H9 (cell line): ENCODE measurements at regions not wholly inside any gene's neighbourhood (a gene's known extent, or its start where the extent isn't known, plus 50 kb on each side); places are given as distances from the start of the nearest gene placed in this dataset.

Experiments used
- DNase-seq: peaks from one replicate; pipeline ENCODE4 v3.0.0-alpha.2; 2017
- H2AFZ ChIP-seq: one replicate; pipeline ENCODE4 v1.6.1; 2013; ENCODE audit warnings: mild to moderate bottlenecking, low read length, control low read depth, moderate library complexity
- H2AK5ac ChIP-seq: 2 replicates; pipeline ENCODE4 v1.6.1; 2013; ENCODE audit warnings: low read length, control low read depth, mixed read lengths; ENCODE audit not compliant: insufficient read length
- H2BK120ac ChIP-seq: one replicate; pipeline ENCODE4 v1.6.1; 2013; ENCODE audit warnings: low read depth, mild to moderate bottlenecking, low read length, control low read depth, inconsistent platforms; ENCODE audit not compliant: poor library complexity, severe bottlenecking
- H2BK12ac ChIP-seq: 2 replicates; pipeline ENCODE4 v1.6.1; 2013; ENCODE audit warnings: low read length, control low read depth, mixed read lengths, low read depth; ENCODE audit not compliant: insufficient read length
- H2BK15ac ChIP-seq: 2 replicates; pipeline ENCODE4 v1.6.1; 2013; ENCODE audit warnings: low read depth, low read length, control low read depth
- H2BK20ac ChIP-seq: one replicate; pipeline ENCODE4 v1.6.1; 2013; ENCODE audit warnings: low read depth, mild to moderate bottlenecking, low read length, control low read depth, inconsistent platforms; ENCODE audit not compliant: poor library complexity, severe bottlenecking
- H2BK5ac ChIP-seq: 2 replicates; pipeline ENCODE4 v1.6.1; 2013; ENCODE audit warnings: low read length, control low read depth, mixed read lengths; ENCODE audit not compliant: insufficient read length
- H3K14ac ChIP-seq: 2 replicates; pipeline ENCODE4 v1.6.1; 2013; ENCODE audit warnings: low read length, control low read depth; ENCODE audit not compliant: insufficient read depth
- H3K18ac ChIP-seq: 2 replicates; pipeline ENCODE4 v1.6.1; 2013; ENCODE audit warnings: low read depth, mild to moderate bottlenecking, mixed read lengths, low read length, control low read depth; ENCODE audit not compliant: insufficient read length
- H3K23ac ChIP-seq: 2 replicates; pipeline ENCODE4 v1.6.1; 2013; ENCODE audit warnings: low read length, control low read depth, mixed read lengths, low read depth; ENCODE audit not compliant: insufficient read length
- H3K23me2 ChIP-seq: 2 replicates; pipeline ENCODE4 v1.6.1; 2013; ENCODE audit warnings: low read depth, mild to moderate bottlenecking, mixed read lengths, low read length, control low read depth; ENCODE audit not compliant: insufficient read length, poor library complexity, severe bottlenecking
- H3K27ac ChIP-seq: 2 replicates; pipeline ENCODE4 v1.5.1; 2013; ENCODE audit warnings: low read length, control low read depth, mixed read lengths, low read depth; ENCODE audit not compliant: insufficient read length
- H3K27me3 ChIP-seq: 2 replicates; pipeline ENCODE4 v1.6.1; 2013; ENCODE audit warnings: low read length, control low read depth, inconsistent platforms; ENCODE audit not compliant: insufficient read depth
- H3K4ac ChIP-seq: 2 replicates; pipeline ENCODE4 v1.6.1; 2013; ENCODE audit warnings: low read depth, mild to moderate bottlenecking, control low read depth, inconsistent platforms, low read length, moderate library complexity
- H3K4me1 ChIP-seq: 2 replicates; pipeline ENCODE4 v1.6.1; 2013; ENCODE audit warnings: low read length, control low read depth, inconsistent platforms; ENCODE audit not compliant: insufficient read depth
- H3K4me2 ChIP-seq: 2 replicates; pipeline ENCODE4 v1.6.1; 2013; ENCODE audit warnings: low read length, control low read depth, mixed read lengths; ENCODE audit not compliant: insufficient read length, insufficient read depth
- H3K56ac ChIP-seq: 2 replicates; pipeline ENCODE4 v1.6.1; 2013; ENCODE audit warnings: low read depth, mild to moderate bottlenecking, mixed read lengths, low read length, control low read depth; ENCODE audit not compliant: insufficient read length
- H3K79me1 ChIP-seq: 2 replicates; pipeline ENCODE4 v1.6.1; 2013; ENCODE audit warnings: low read depth, mild to moderate bottlenecking, moderate library complexity, low read length, control low read depth, inconsistent platforms; ENCODE audit not compliant: insufficient read depth, poor library complexity, severe bottlenecking
- H3K79me2 ChIP-seq: 2 replicates; pipeline ENCODE4 v1.6.1; 2013; ENCODE audit warnings: low read length, control low read depth, inconsistent platforms; ENCODE audit not compliant: insufficient read depth
- H3K9ac ChIP-seq: 2 replicates; pipeline ENCODE4 v1.6.1; 2013; ENCODE audit warnings: low read length, control low read depth, mixed read lengths; ENCODE audit not compliant: insufficient read length; ENCODE audit errors: extremely low read depth
- H3K9me3 ChIP-seq: one replicate; pipeline ENCODE4 v1.6.1; 2013; ENCODE audit warnings: low read depth, low read length, inconsistent platforms; ENCODE audit not compliant: control insufficient read depth
- H3T11ph ChIP-seq: one replicate; pipeline ENCODE4 v1.6.1; 2013; ENCODE audit warnings: mild to moderate bottlenecking, low read length, control low read depth, inconsistent platforms
- H4K20me1 ChIP-seq: one replicate; pipeline ENCODE4 v1.6.1; 2013; ENCODE audit not compliant: control insufficient read depth, insufficient read length, insufficient read depth
- H4K5ac ChIP-seq: 2 replicates; pipeline ENCODE4 v1.6.1; 2013; ENCODE audit warnings: low read depth, mild to moderate bottlenecking, mixed read lengths, low read length, control low read depth; ENCODE audit not compliant: insufficient read length
- H4K8ac ChIP-seq: replicated peaks from 2 replicates; pipeline ENCODE4 v1.6.1; 2013; ENCODE audit warnings: low read length, control low read depth, mixed read lengths, low read depth; ENCODE audit not compliant: insufficient read length
- H4K91ac ChIP-seq: 2 replicates; pipeline ENCODE4 v1.6.1; 2013; ENCODE audit warnings: low read depth, mild to moderate bottlenecking, moderate library complexity, mixed read lengths, low read length, control low read depth; ENCODE audit not compliant: insufficient read length
- H3K27ac Mint-ChIP-seq, 3 experiments: 2 replicates in 2 of 3; 3 replicates in 1 of 3; pipeline ENCODE4 v1.8.0; 2020 to 2021; ENCODE audit warnings: mixed read lengths in 3 of 3, mild to moderate bottlenecking in 1 of 3, moderate library complexity in 1 of 3
- H3K27me3 Mint-ChIP-seq: 2 replicates; pipeline ENCODE4 v1.8.0; 2021; ENCODE audit warnings: low read depth, mild to moderate bottlenecking, moderate library complexity, mixed read lengths
- H3K36me3 Mint-ChIP-seq, 3 experiments: 2 replicates in 2 of 3; 3 replicates in 1 of 3; pipeline ENCODE4 v1.8.0; 2020 to 2021; ENCODE audit warnings: low read depth in 3 of 3, mixed read lengths in 3 of 3; ENCODE audit not compliant: insufficient read depth in 1 of 3
- H3K4me1 Mint-ChIP-seq, 2 experiments: 2 replicates each; pipeline ENCODE4 v1.8.0; 2020; ENCODE audit warnings: mixed read lengths in 2 of 2
- H3K4me3 Mint-ChIP-seq, 2 experiments: 2 replicates in 1 of 2; 3 replicates in 1 of 2; pipeline ENCODE4 v1.8.0; 2020 to 2021; ENCODE audit warnings: mild to moderate bottlenecking in 2 of 2, mixed read lengths in 2 of 2, moderate library complexity in 1 of 2
- H3K9me3 Mint-ChIP-seq, 2 experiments: 2 replicates in 1 of 2; 3 replicates in 1 of 2; pipeline ENCODE4 v1.8.0; 2020; ENCODE audit warnings: mild to moderate bottlenecking in 2 of 2, mixed read lengths in 2 of 2, moderate library complexity in 1 of 2
- CTCF ChIP-seq: fragments of 200-600 bp; sonication (generic); conservative IDR thresholded peaks from 3 replicates; pipeline ENCODE4 v1.8.0; 2021; ENCODE audit warnings: antibody characterized with exemption, mild to moderate bottlenecking
- WGBS: extraction: QIAGEN DNeasy Blood & Tissue Kit; methylation state at CpG from one replicate; pipeline ENCODE4 v1.1.7; 2013; ENCODE audit warnings: missing lambda C conversion rate, low lambda C conversion rate, mixed read lengths; ENCODE audit not compliant: insufficient read length; ENCODE audit errors: extremely low coverage; 5-methylcytosine and 5-hydroxymethylcytosine counted together

GRCh38 chr4:169826634-169827187 is 69.0 kb upstream of the HPF1 start:
- H3K23ac ChIP-seq = no peak overlapping the region
- no peak overlapping the region for H2BK5ac ChIP-seq
- H4K20me1 ChIP-seq = no peaks in the 10 kb centered on the region
- no peak overlapping the region for H4K8ac ChIP-seq
- no peaks in the 10 kb centered on the region for H3K9me3 ChIP-seq
- no peaks in the 10 kb centered on the region; the same call in 1 of the 2 replicates for H3K27me3 Mint-ChIP-seq
- no peaks in the 10 kb centered on the region for H3K27me3 ChIP-seq
- WGBS = no CpG with 5 or more reads among the region's 6 CpGs
- no peaks in the 10 kb centered on the region for H3K4me1 ChIP-seq
- H3K4me1 Mint-ChIP-seq = no peaks in the 10 kb centered on the region
- H2BK20ac ChIP-seq = no peak overlapping the region
- H2BK15ac ChIP-seq = no peak overlapping the region
- no peak overlapping the region for H4K91ac ChIP-seq
- H3K27ac Mint-ChIP-seq = no peak overlapping the region
- H3K36me3 Mint-ChIP-seq = peaks cover 2 to 10% (median 3%) of the 10 kb centered on the region in 3 experiments; a peak in 5 of 7 replicates
- H3K79me2 ChIP-seq = no peaks in the 10 kb centered on the region
- no peak for TF ChIP-seq CTCF
- no peaks in the 10 kb centered on the region for H3K23me2 ChIP-seq
- H2AFZ ChIP-seq = no peak overlapping the region
- no peak overlapping the region for H3K14ac ChIP-seq
- H3K56ac ChIP-seq = no peak overlapping the region
- H3K9me3 Mint-ChIP-seq = peaks cover 19 to 22% of the 10 kb centered on the region in 2 experiments
- no peaks in the 10 kb centered on the region for H3K79me1 ChIP-seq
- no peak overlapping the region for H3T11ph ChIP-seq
- H2BK120ac ChIP-seq = no peak overlapping the region
- H4K5ac ChIP-seq = no peak overlapping the region
- H3K4ac ChIP-seq = no peak overlapping the region
- DNase-seq = no peak
- no peak overlapping the region for H3K4me3 Mint-ChIP-seq
- H3K27ac ChIP-seq = no peak overlapping the region
- no peak overlapping the region for H3K18ac ChIP-seq
- no peak overlapping the region for H3K4me2 ChIP-seq
- H2BK12ac ChIP-seq = no peak overlapping the region
- no peak overlapping the region for H3K9ac ChIP-seq
- no peak overlapping the region for H2AK5ac ChIP-seq
